ENCODE measurements at regions not wholly inside any gene's neighbourhood (a gene's known extent, or its start where the extent isn't known, plus 50 kb on each side); places are given as distances from the start of the nearest gene placed in this dataset.

DNA sequence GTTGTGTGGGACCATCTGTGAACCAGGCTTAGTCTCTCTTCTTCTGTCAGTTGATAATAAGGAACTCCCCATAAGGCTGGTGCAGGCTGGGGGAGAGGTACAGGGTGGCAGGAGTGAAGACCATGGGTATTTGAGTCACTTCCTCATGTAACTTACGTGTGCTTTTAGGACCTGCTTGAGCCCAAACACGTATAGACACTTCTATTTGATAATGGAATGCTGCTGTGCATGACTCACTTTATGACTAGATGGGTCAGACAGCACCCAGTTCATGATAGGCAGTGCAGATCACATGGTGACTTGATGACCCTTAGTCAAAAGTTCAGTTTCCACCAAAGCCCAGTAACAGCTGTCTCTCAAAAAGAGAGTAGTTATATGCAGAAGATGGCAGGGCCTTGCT lies 490.9 kb downstream of the ZBBX start:
- H2AFZ ChIP-seq (ENCODE audit: insufficient read depth, low read depth, low read length, poor library complexity, severe bottlenecking) = no peak overlapping the region
- H3K4me3 ChIP-seq (replicated peaks in 1 of 3; ENCODE audit: low read depth in 2 of 3, low read length in 3 of 3) = no peak overlapping the region
- 86% methylated on average over 2 of the region's 2 CpGs for WGBS (ENCODE audit: insufficient coverage)
- H3K9ac ChIP-seq (ENCODE audit: insufficient read depth, low read length, poor library complexity, severe bottlenecking) = no peak overlapping the region
- H3K36me3 ChIP-seq (replicated peaks in 1 of 2; ENCODE audit: control insufficient read depth in 1 of 2, insufficient read depth in 2 of 2, low read length in 2 of 2) = no peaks in the 10 kb centered on the region
- no peaks in the 10 kb centered on the region for H3K4me1 Mint-ChIP-seq
- H3K27ac Mint-ChIP-seq = no peak overlapping the region
- no peaks in the 10 kb centered on the region for H3K27me3 Mint-ChIP-seq (ENCODE audit: low read depth in 3 of 3)
- intact Hi-C loops (cut with micrococcal nuclease) = no loop called here
- no peak for DNase-seq
- no peaks in the 10 kb centered on the region for H3K36me3 Mint-ChIP-seq
- no peaks in the 10 kb centered on the region for H4K20me1 ChIP-seq (ENCODE audit: insufficient read depth, low read length)
- H3K4me3 Mint-ChIP-seq = no peak overlapping the region
- H3K27ac ChIP-seq (ENCODE audit: low read depth in 1 of 2, low read length in 2 of 2) = no peak overlapping the region
- peaks cover 0 to 2% (median 0%) of the 10 kb centered on the region in 7 donors for H3K9me3 Mint-ChIP-seq
- H3K27me3 ChIP-seq (ENCODE audit: control insufficient read depth in 2 of 2, insufficient read depth in 2 of 2, low read length in 2 of 2) = no peaks in the 10 kb centered on the region
- TF ChIP-seq CTCF (IDR thresholded peaks at IDR 0.05) = no peak
- no peaks in the 10 kb centered on the region for H3K4me1 ChIP-seq (ENCODE audit: control insufficient read depth in 1 of 2, insufficient read depth in 2 of 2, low read length in 2 of 2)
- H3K9me3 ChIP-seq (replicated peaks in 1 of 2; ENCODE audit: control insufficient read depth in 1 of 2, insufficient read depth in 1 of 2, low read length in 2 of 2) = peaks cover 4 to 5% of the 10 kb centered on the region in 2 donors
- no peak overlapping the region for H3K4me2 ChIP-seq (replicated peaks; ENCODE audit: extremely low read depth, low read length, poor library complexity, severe bottlenecking)
- H3K79me2 ChIP-seq (ENCODE audit: insufficient read depth, low read length) = no peaks in the 10 kb centered on the region

GRCh38 chr3:166879661-166880060 lies 500.4 kb downstream of the ZBBX start:
- Histone ChIP-seq H3K27me3 (ENCODE audit: control insufficient read depth in 2 of 2, insufficient read depth in 2 of 2, low read length in 2 of 2) (no peaks in the 10 kb centered on the region), H2AFZ (ENCODE audit: insufficient read depth, low read depth, low read length, poor library complexity, severe bottlenecking) (no peak overlapping the region), H4K20me1 (ENCODE audit: insufficient read depth, low read length) (no peaks in the 10 kb centered on the region), H3K9ac (ENCODE audit: insufficient read depth, low read length, poor library complexity, severe bottlenecking) (no peak overlapping the region), H3K4me3 (replicated peaks in 1 of 3; ENCODE audit: low read depth in 2 of 3, low read length in 3 of 3) (no peak overlapping the region), H3K27ac (ENCODE audit: low read depth in 1 of 2, low read length in 2 of 2) (no peak overlapping the region), H3K79me2 (ENCODE audit: insufficient read depth, low read length) (no peaks in the 10 kb centered on the region), H3K4me2 (replicated peaks; ENCODE audit: extremely low read depth, low read length, poor library complexity, severe bottlenecking) (no peak overlapping the region), H3K36me3 (replicated peaks in 1 of 2; ENCODE audit: control insufficient read depth in 1 of 2, insufficient read depth in 2 of 2, low read length in 2 of 2) (no peaks in the 10 kb centered on the region), H3K9me3 (replicated peaks in 1 of 2; ENCODE audit: control insufficient read depth in 1 of 2, insufficient read depth in 1 of 2, low read length in 2 of 2) (no peaks in the 10 kb centered on the region), H3K4me1 (ENCODE audit: control insufficient read depth in 1 of 2, insufficient read depth in 2 of 2, low read length in 2 of 2) (no peaks in the 10 kb centered on the region)
- intact Hi-C loops (cut with micrococcal nuclease) = no loop called here
- DNase-seq = no peak
- no peak for TF ChIP-seq CTCF (IDR thresholded peaks at IDR 0.05)
- WGBS (ENCODE audit: insufficient coverage) = no CpG with 5 or more reads among the region's 2 CpGs
- Mint-ChIP-seq H3K4me1 (no peaks in the 10 kb centered on the region), H3K36me3 (no peaks in the 10 kb centered on the region), H3K9me3 (peaks cover 0 to 6% (median 0%) of the 10 kb centered on the region in 7 donors), H3K4me3 (no peak overlapping the region), H3K27ac (no peak overlapping the region), H3K27me3 (ENCODE audit: low read depth in 3 of 3) (no peaks in the 10 kb centered on the region)

All from CD14-positive monocyte (primary cell).